ENCODE measurements at regions not wholly inside any gene's neighbourhood (a gene's known extent, or its start where the extent isn't known, plus 50 kb on each side); places are given as distances from the start of the nearest gene placed in this dataset.

GRCh38 chr1:195236991-195237889 lies 1371.0 kb downstream of the KCNT2 start:
- Histone ChIP-seq H3K4me2 (ENCODE audit: low read length) (no peak overlapping the region), H3K9me3 (ENCODE audit: low read length) (peaks cover 9% of the 10 kb centered on the region; the same call in 1 of the 2 replicates), H3K36me3 (ENCODE audit: insufficient read depth, low read length) (no peaks in the 10 kb centered on the region), H2AFZ (ENCODE audit: low read length) (no peak overlapping the region), H3F3A (ENCODE audit: insufficient read depth, low read length) (no peaks in the 10 kb centered on the region), H3K4me3 (ENCODE audit: low read depth, low read length, poor library complexity, severe bottlenecking) (no peak overlapping the region), H4K20me1 (ENCODE audit: insufficient read depth, low read length) (no peaks in the 10 kb centered on the region), H3K9me2 (ENCODE audit: low read depth, low read length) (no peaks in the 10 kb centered on the region), H3K79me2 (ENCODE audit: insufficient read depth, low read length) (no peaks in the 10 kb centered on the region), H3K9ac (ENCODE audit: low read length) (no peak overlapping the region), H3K27ac (ENCODE audit: low read depth, low read length, poor library complexity, severe bottlenecking) (no peak overlapping the region), H3K27me3 (ENCODE audit: insufficient read depth, low read length) (no peaks in the 10 kb centered on the region), H3K4me1 (ENCODE audit: insufficient read depth, low read length, severe bottlenecking) (no peaks in the 10 kb centered on the region)
- TF ChIP-seq CTCF (IDR thresholded peaks at IDR 0.05; ENCODE audit: low read length) (no peak), EZH2 (IDR thresholded peaks at IDR 0.05; ENCODE audit: borderline replicate concordance, low read length) (no peak)

GRCh38 chr1:195218428-195219212 lies 1389.6 kb downstream of the KCNT2 start:
- no peak overlapping the region for H3K4me3 ChIP-seq (ENCODE audit: low read depth, low read length, poor library complexity, severe bottlenecking)
- H3K4me1 ChIP-seq (ENCODE audit: insufficient read depth, low read length, severe bottlenecking) = no peaks in the 10 kb centered on the region
- H3K9me3 ChIP-seq (ENCODE audit: low read length) = peaks cover 10% of the 10 kb centered on the region; the same call in 1 of the 2 replicates
- no peak overlapping the region for H2AFZ ChIP-seq (ENCODE audit: low read length)
- H3K9me2 ChIP-seq (ENCODE audit: low read depth, low read length) = no peaks in the 10 kb centered on the region
- TF ChIP-seq EZH2 (IDR thresholded peaks at IDR 0.05; ENCODE audit: borderline replicate concordance, low read length) (no peak), CTCF (IDR thresholded peaks at IDR 0.05; ENCODE audit: low read length) (no peak)
- H3K27ac ChIP-seq (ENCODE audit: low read depth, low read length, poor library complexity, severe bottlenecking) = no peak overlapping the region
- H3K27me3 ChIP-seq (ENCODE audit: insufficient read depth, low read length) = no peaks in the 10 kb centered on the region
- no peaks in the 10 kb centered on the region for H4K20me1 ChIP-seq (ENCODE audit: insufficient read depth, low read length)
- peaks cover 7% of the 10 kb centered on the region; the same call in 1 of the 2 replicates for H3K36me3 ChIP-seq (ENCODE audit: insufficient read depth, low read length)
- no peak overlapping the region for H3K4me2 ChIP-seq (ENCODE audit: low read length)
- no peak overlapping the region for H3K9ac ChIP-seq (ENCODE audit: low read length)
- H3F3A ChIP-seq (ENCODE audit: insufficient read depth, low read length) = no peaks in the 10 kb centered on the region
- H3K79me2 ChIP-seq (ENCODE audit: insufficient read depth, low read length) = no peaks in the 10 kb centered on the region

- H3K36me3 ChIP-seq (ENCODE audit: insufficient read depth, low read length) = no peaks in the 10 kb centered on the region
- H3K9me2 ChIP-seq (ENCODE audit: low read depth, low read length) = no peaks in the 10 kb centered on the region
- no peaks in the 10 kb centered on the region for H3K9me3 ChIP-seq (ENCODE audit: low read length)
- H3K4me3 ChIP-seq (ENCODE audit: low read depth, low read length, poor library complexity, severe bottlenecking) = no peak overlapping the region
- H4K20me1 ChIP-seq (ENCODE audit: insufficient read depth, low read length) = no peaks in the 10 kb centered on the region
- H3K79me2 ChIP-seq (ENCODE audit: insufficient read depth, low read length) = no peaks in the 10 kb centered on the region
- no peak overlapping the region for H3K9ac ChIP-seq (ENCODE audit: low read length)
- H2AFZ ChIP-seq (ENCODE audit: low read length) = no peak overlapping the region
- no peaks in the 10 kb centered on the region for H3K27me3 ChIP-seq (ENCODE audit: insufficient read depth, low read length)
- peaks cover 18% of the 10 kb centered on the region for H3K4me1 ChIP-seq (ENCODE audit: insufficient read depth, low read length, severe bottlenecking)
- no peak overlapping the region for H3K27ac ChIP-seq (ENCODE audit: low read depth, low read length, poor library complexity, severe bottlenecking)
- H3F3A ChIP-seq (ENCODE audit: insufficient read depth, low read length) = no peaks in the 10 kb centered on the region
- H3K4me2 ChIP-seq (ENCODE audit: low read length) = no peak overlapping the region
- TF ChIP-seq CTCF (IDR thresholded peaks at IDR 0.05; ENCODE audit: low read length) (no peak), EZH2 (IDR thresholded peaks at IDR 0.05; ENCODE audit: borderline replicate concordance, low read length) (no peak)
Observed at GRCh38 chr1:195202241-195202640, 1406.0 kb downstream of the KCNT2 start.
